Kidney (tissue), 13 donors: ENCODE measurements at regions not wholly inside any gene's neighbourhood (a gene's known extent, or its start where the extent isn't known, plus 50 kb on each side); places are given as distances from the start of the nearest gene placed in this dataset.

ENCODE experiments used
- DNase-seq, 5 donors: peaks; one replicate each; pipeline ENCODE4 v3.0.0-alpha.2; 2013 to 2020
- FAIRE-seq: peaks from 2 replicates; lab custom pipeline; 2012; peaks lifted over from hg19 to GRCh38; lab: Jason Lieb, UNC
- H3K27ac ChIP-seq, 2 donors: one replicate each; pipeline ENCODE4 v1.7.0; 2013; ENCODE audit warnings: low read depth in 2 of 2, low read length in 2 of 2, inconsistent platforms in 1 of 2
- H3K27me3 ChIP-seq: one replicate; pipeline ENCODE4 v1.7.1; 2013; ENCODE audit warnings: low read length, inconsistent platforms; ENCODE audit not compliant: control insufficient read depth, insufficient read depth
- H3K36me3 ChIP-seq, 3 donors: one replicate each; pipeline versions ENCODE4 v1.7.0 to v1.7.1; 2013; ENCODE audit warnings: low read length in 3 of 3, control low read depth in 1 of 3, inconsistent platforms in 1 of 3; ENCODE audit not compliant: insufficient read depth in 3 of 3, control insufficient read depth in 2 of 3
- H3K4me1 ChIP-seq, 3 donors: one replicate each; pipeline versions ENCODE4 v1.7.0 to v1.7.1; 2013; ENCODE audit warnings: low read length in 3 of 3, inconsistent platforms in 1 of 3, low read depth in 1 of 3; ENCODE audit not compliant: control insufficient read depth in 2 of 3, insufficient read depth in 2 of 3
- H3K4me3 ChIP-seq, 3 donors: one replicate each; pipeline versions ENCODE4 v1.7.0 to v1.8.1; 2013; ENCODE audit warnings: low read length in 3 of 3, control low read depth in 1 of 3, inconsistent platforms in 1 of 3
- H3K9ac ChIP-seq, 3 donors: one replicate each; pipeline versions ENCODE4 v1.7.0 to v1.7.1; 2013; ENCODE audit warnings: low read length in 3 of 3, control low read depth in 1 of 3, inconsistent platforms in 1 of 3
- H3K9me3 ChIP-seq, 3 donors: one replicate each; pipeline versions ENCODE4 v1.7.0 to v1.7.1; 2013; ENCODE audit warnings: low read length in 3 of 3, control low read depth in 1 of 3, inconsistent platforms in 1 of 3; ENCODE audit not compliant: control insufficient read depth in 2 of 3, insufficient read depth in 1 of 3
- CTCF ChIP-seq: IDR thresholded peaks from 3 replicates; pipeline ENCODE4 v1.5.1; 2012; ENCODE audit warnings: mild to moderate bottlenecking, moderate library complexity, borderline replicate concordance; ENCODE audit not compliant: insufficient read depth; ENCODE audit errors: extremely low read depth
- intact Hi-C: fragments of 100-400 bp; cut with DNase I; formaldehyde crosslinking; loops from one replicate; pipeline ENCODE4 v1.11.1; 2022
- donor health status: control.
- donor health status: control.
- donor health status: control.
- donor health status: control.
- donor health status: control.
- donor health status: DM: yes; HTN: yes; CAD: no.
- donor health status: Normal renal cell carcinoma (clear cell type).

- Histone ChIP-seq H3K9ac (no peak overlapping the region), H3K27me3 (no peaks in the 10 kb centered on the region), H3K9me3 (peaks cover 0 to under 1% (median 0%) of the 10 kb centered on the region in 3 donors), H3K4me1 (peaks cover 0 to 4% (median 4%) of the 10 kb centered on the region in 3 donors), H3K27ac (no peak overlapping the region), H3K4me3 (no peak overlapping the region), H3K36me3 (no peaks in the 10 kb centered on the region)
- intact Hi-C loops, result no loop called here
- no peak for FAIRE-seq
- no peak for TF ChIP-seq CTCF
- no peak for DNase-seq
These were observed 489.5 kb downstream of the SHISA9 start for GRCh38 chr16:13390986-13391305.

- no peaks in the 10 kb centered on the region for H3K9me3 ChIP-seq
- H3K27ac ChIP-seq, result no peak overlapping the region
- FAIRE-seq (no peak), DNase-seq (no peak)
- H3K4me1 ChIP-seq, result peaks cover 0 to 4% (median 4%) of the 10 kb centered on the region in 3 donors
- no peak overlapping the region for H3K4me3 ChIP-seq
- no peaks in the 10 kb centered on the region for H3K36me3 ChIP-seq
- TF ChIP-seq CTCF, result no peak
- no peak overlapping the region for H3K9ac ChIP-seq
- no peaks in the 10 kb centered on the region for H3K27me3 ChIP-seq
- intact Hi-C loops, result no loop called here
These were observed 489.9 kb downstream of the SHISA9 start for GRCh38 chr16:13391337-13391736.

- intact Hi-C loops, result no loop called here
- no peak for DNase-seq
- H3K27ac ChIP-seq, result no peak overlapping the region
- H3K4me1 ChIP-seq, result peaks cover 0 to 4% (median 4%) of the 10 kb centered on the region in 3 donors
- no peak for TF ChIP-seq CTCF
- no peak for FAIRE-seq
- H3K9ac ChIP-seq, result no peak overlapping the region
- no peak overlapping the region for H3K4me3 ChIP-seq
- H3K36me3 ChIP-seq, result no peaks in the 10 kb centered on the region
- no peaks in the 10 kb centered on the region for H3K27me3 ChIP-seq
- H3K9me3 ChIP-seq, result no peaks in the 10 kb centered on the region
These were observed 490.9 kb downstream of the SHISA9 start for GRCh38 chr16:13392341-13392740.

- Histone ChIP-seq H3K27me3 (no peaks in the 10 kb centered on the region), H3K4me1 (peaks cover 0 to 4% (median 4%) of the 10 kb centered on the region in 3 donors), H3K4me3 (no peak overlapping the region), H3K9ac (no peak overlapping the region), H3K27ac (no peak overlapping the region), H3K9me3 (no peaks in the 10 kb centered on the region), H3K36me3 (no peaks in the 10 kb centered on the region)
- DNase-seq (no peak), FAIRE-seq (no peak)
- no peak for TF ChIP-seq CTCF
- intact Hi-C loops, result no loop called here
These were observed 492.4 kb downstream of the SHISA9 start for GRCh38 chr16:13393816-13394215.
